ENCODE measurements at regions not wholly inside any gene's neighbourhood (a gene's known extent, or its start where the extent isn't known, plus 50 kb on each side); places are given as distances from the start of the nearest gene placed in this dataset.

- Mint-ChIP-seq H3K4me3 (no peak overlapping the region), H3K27ac (peak overlapping the region; percentile 20), H3K9me3 (no peaks in the 10 kb centered on the region), H3K36me3 (peaks cover 5% of the 10 kb centered on the region), H3K4me1 (ENCODE audit: unreplicated experiment) (peaks cover 30% of the 10 kb centered on the region), H3K27me3 (peaks cover 7% of the 10 kb centered on the region)
- no peak for TF ChIP-seq CTCF (conservative IDR thresholded peaks at IDR 0.05)
- no peak for DNase-seq (ENCODE audit: extremely low spot score, unreplicated experiment)
Observed at GRCh38 chr4:128551280-128551679, 258.2 kb upstream of the JADE1 start.

- Mint-ChIP-seq H3K27me3 (peaks cover 7% of the 10 kb centered on the region), H3K9me3 (no peaks in the 10 kb centered on the region), H3K4me3 (no peak overlapping the region), H3K4me1 (ENCODE audit: unreplicated experiment) (peaks cover 22% of the 10 kb centered on the region), H3K27ac (no peak overlapping the region), H3K36me3 (peaks cover 5% of the 10 kb centered on the region)
- DNase-seq (ENCODE audit: extremely low spot score, unreplicated experiment): no peak
- no peak for TF ChIP-seq CTCF (conservative IDR thresholded peaks at IDR 0.05)
Observed at GRCh38 chr4:128550060-128550459, 259.4 kb upstream of the JADE1 start.

GRCh38 chr4:128549636-128550035 is 259.9 kb upstream of the JADE1 start:
- H3K4me3 Mint-ChIP-seq: no peak overlapping the region
- H3K9me3 Mint-ChIP-seq: no peaks in the 10 kb centered on the region
- H3K27ac Mint-ChIP-seq: no peak overlapping the region
- peaks cover 7% of the 10 kb centered on the region for H3K27me3 Mint-ChIP-seq
- no peak for TF ChIP-seq CTCF (conservative IDR thresholded peaks at IDR 0.05)
- no peak for DNase-seq (ENCODE audit: extremely low spot score, unreplicated experiment)
- H3K36me3 Mint-ChIP-seq: peaks cover 5% of the 10 kb centered on the region
- H3K4me1 Mint-ChIP-seq (ENCODE audit: unreplicated experiment): peaks cover 21% of the 10 kb centered on the region

GRCh38 chr4:128548381-128548780 is 260.8 kb upstream of the PGRMC2 start:
- H3K4me3 Mint-ChIP-seq: no peak overlapping the region
- no peak overlapping the region for H3K27ac Mint-ChIP-seq
- H3K27me3 Mint-ChIP-seq: peaks cover 7% of the 10 kb centered on the region
- no peaks in the 10 kb centered on the region for H3K9me3 Mint-ChIP-seq
- DNase-seq (ENCODE audit: extremely low spot score, unreplicated experiment): no peak
- H3K36me3 Mint-ChIP-seq: peaks cover 5% of the 10 kb centered on the region
- H3K4me1 Mint-ChIP-seq (ENCODE audit: unreplicated experiment): peaks cover 13% of the 10 kb centered on the region
- TF ChIP-seq CTCF (conservative IDR thresholded peaks at IDR 0.05): no peak

- no peak overlapping the region for H3K27ac Mint-ChIP-seq
- H3K9me3 Mint-ChIP-seq: no peaks in the 10 kb centered on the region
- no peak for TF ChIP-seq CTCF (conservative IDR thresholded peaks at IDR 0.05)
- H3K27me3 Mint-ChIP-seq: no peaks in the 10 kb centered on the region
- H3K36me3 Mint-ChIP-seq: no peaks in the 10 kb centered on the region
- H3K4me1 Mint-ChIP-seq (ENCODE audit: unreplicated experiment): no peaks in the 10 kb centered on the region
- DNase-seq (ENCODE audit: extremely low spot score, unreplicated experiment): no peak
- no peak overlapping the region for H3K4me3 Mint-ChIP-seq
Observed at GRCh38 chr4:128544272-128544671, 256.7 kb upstream of the PGRMC2 start.

GRCh38 chr4:128543696-128544095 is 256.1 kb upstream of the PGRMC2 start:
- H3K9me3 Mint-ChIP-seq: no peaks in the 10 kb centered on the region
- no peak for TF ChIP-seq CTCF (conservative IDR thresholded peaks at IDR 0.05)
- no peak overlapping the region for H3K27ac Mint-ChIP-seq
- no peaks in the 10 kb centered on the region for H3K4me1 Mint-ChIP-seq (ENCODE audit: unreplicated experiment)
- no peaks in the 10 kb centered on the region for H3K27me3 Mint-ChIP-seq
- no peak for DNase-seq (ENCODE audit: extremely low spot score, unreplicated experiment)
- H3K4me3 Mint-ChIP-seq: no peak overlapping the region
- H3K36me3 Mint-ChIP-seq: no peaks in the 10 kb centered on the region

All from type B pancreatic cell (in vitro differentiated cells).